MM.1S (cell line): ENCODE measurements at regions not wholly inside any gene's neighbourhood (a gene's known extent, or its start where the extent isn't known, plus 50 kb on each side); places are given as distances from the start of the nearest gene placed in this dataset.

Experiments used
- DNase-seq: peaks from one replicate; pipeline ENCODE4 v3.0.0-alpha.2; 2015
- H2AFZ ChIP-seq: fragments of 300-600 bp; sonication (generic); 2 replicates; pipeline ENCODE4 v1.6.0; 2016; ENCODE audit warnings: antibody characterized with exemption, low read length
- H3F3A ChIP-seq: fragments of 300-600 bp; sonication (generic); 2 replicates; pipeline ENCODE4 v1.6.1; 2016; ENCODE audit warnings: mild to moderate bottlenecking, antibody characterized with exemption, low read length, moderate library complexity, mixed read lengths; ENCODE audit not compliant: insufficient read depth
- H3K27ac ChIP-seq: fragments of 300-600 bp; sonication (generic); 2 replicates; pipeline ENCODE4 v1.5.1; 2016; ENCODE audit warnings: mild to moderate bottlenecking, low read length
- H3K27me3 ChIP-seq: fragments of 300-600 bp; sonication (generic); replicated peaks from 2 replicates; pipeline ENCODE4 v1.6.0; 2016; ENCODE audit warnings: low read length; ENCODE audit not compliant: insufficient read depth
- H3K36me3 ChIP-seq: fragments of 300-600 bp; sonication (generic); replicated peaks from 2 replicates; pipeline ENCODE4 v1.6.1; 2016; ENCODE audit warnings: mild to moderate bottlenecking, low read length, mixed read lengths; ENCODE audit not compliant: insufficient read depth
- H3K4me1 ChIP-seq: fragments of 300-600 bp; sonication (generic); 2 replicates; pipeline ENCODE4 v1.6.1; 2016; ENCODE audit warnings: low read length, mixed read lengths
- H3K4me2 ChIP-seq: fragments of 300-600 bp; sonication (generic); 2 replicates; pipeline ENCODE4 v1.6.0; 2016; ENCODE audit warnings: low read depth, low read length
- H3K4me3 ChIP-seq: fragments of 300-600 bp; sonication (generic); 2 replicates; pipeline ENCODE4 v1.5.1; 2016; ENCODE audit warnings: low read length, mixed read lengths
- H3K79me2 ChIP-seq: fragments of 300-600 bp; sonication (generic); 2 replicates; pipeline ENCODE4 v1.6.1; 2016; ENCODE audit warnings: mixed run types, low read length, mixed read lengths
- H3K9ac ChIP-seq: fragments of 300-600 bp; sonication (generic); 2 replicates; pipeline ENCODE4 v1.6.1; 2016; ENCODE audit warnings: low read length, mixed read lengths
- H3K9me2 ChIP-seq: fragments of 300-600 bp; sonication (generic); replicated peaks from 2 replicates; pipeline ENCODE4 v1.6.1; 2016; ENCODE audit warnings: mild to moderate bottlenecking, low read length, mixed read lengths; ENCODE audit not compliant: insufficient read depth
- H3K9me3 ChIP-seq: fragments of 300-600 bp; sonication (generic); replicated peaks from 2 replicates; pipeline ENCODE4 v1.6.1; 2016; ENCODE audit warnings: mild to moderate bottlenecking, low read length, mixed read lengths; ENCODE audit not compliant: insufficient read depth
- H4K20me1 ChIP-seq: fragments of 300-600 bp; sonication (generic); 2 replicates; pipeline ENCODE4 v1.6.1; 2016; ENCODE audit warnings: mild to moderate bottlenecking, low read length, moderate library complexity, mixed read lengths; ENCODE audit not compliant: insufficient read depth
- EZH2 ChIP-seq: fragments of 300-600 bp; sonication (generic); optimal IDR thresholded peaks from 2 replicates; pipeline ENCODE3; 2017; ENCODE audit warnings: low read depth, mild to moderate bottlenecking, antibody characterized with exemption, low read length, mixed read lengths
- EZH2phosphoT487 ChIP-seq: fragments of 300-600 bp; sonication (generic); IDR thresholded peaks from 2 replicates; pipeline ENCODE4 v1.6.1; 2018; ENCODE audit warnings: antibody characterized with exemption, low read length
- TF ChIP-seq, protein P1 (sequence below): fragments of 300-600 bp; sonication (generic); IDR thresholded peaks from 2 replicates; pipeline ENCODE4 v1.5.1; 2016; ENCODE audit warnings: antibody characterized with exemption, low read length, mixed read lengths

DNA sequence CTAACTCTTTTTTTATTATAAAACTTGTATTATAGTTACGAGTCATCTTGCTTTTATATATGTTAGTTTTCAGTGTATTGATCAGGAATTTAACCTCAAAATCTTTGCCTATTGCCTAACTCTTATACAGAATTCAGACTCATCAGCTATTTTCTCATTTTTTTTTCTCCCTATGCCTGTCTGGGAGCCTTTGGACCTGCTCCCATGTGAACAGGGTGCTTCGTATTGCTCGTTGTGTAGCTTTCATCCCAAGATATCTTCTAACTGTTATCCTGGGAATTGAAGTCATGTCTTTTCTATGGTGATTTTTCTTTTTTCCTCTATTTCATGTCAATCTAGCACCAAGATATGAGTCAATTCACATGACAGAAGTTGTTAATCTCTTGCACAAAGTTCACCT, 814.0 kb downstream of the SLC4A3 start:
- H3F3A ChIP-seq: no peaks in the 10 kb centered on the region
- DNase-seq: no peak
- no peaks in the 10 kb centered on the region for H3K4me1 ChIP-seq
- no peak overlapping the region for H3K4me3 ChIP-seq
- H3K27ac ChIP-seq: no peak overlapping the region
- H3K4me2 ChIP-seq: no peak overlapping the region
- H3K27me3 ChIP-seq: no peaks in the 10 kb centered on the region
- H3K9me3 ChIP-seq: no peaks in the 10 kb centered on the region
- no peak overlapping the region for H2AFZ ChIP-seq
- TF ChIP-seq EZH2: no peak
- TF ChIP-seq, protein P1, sequence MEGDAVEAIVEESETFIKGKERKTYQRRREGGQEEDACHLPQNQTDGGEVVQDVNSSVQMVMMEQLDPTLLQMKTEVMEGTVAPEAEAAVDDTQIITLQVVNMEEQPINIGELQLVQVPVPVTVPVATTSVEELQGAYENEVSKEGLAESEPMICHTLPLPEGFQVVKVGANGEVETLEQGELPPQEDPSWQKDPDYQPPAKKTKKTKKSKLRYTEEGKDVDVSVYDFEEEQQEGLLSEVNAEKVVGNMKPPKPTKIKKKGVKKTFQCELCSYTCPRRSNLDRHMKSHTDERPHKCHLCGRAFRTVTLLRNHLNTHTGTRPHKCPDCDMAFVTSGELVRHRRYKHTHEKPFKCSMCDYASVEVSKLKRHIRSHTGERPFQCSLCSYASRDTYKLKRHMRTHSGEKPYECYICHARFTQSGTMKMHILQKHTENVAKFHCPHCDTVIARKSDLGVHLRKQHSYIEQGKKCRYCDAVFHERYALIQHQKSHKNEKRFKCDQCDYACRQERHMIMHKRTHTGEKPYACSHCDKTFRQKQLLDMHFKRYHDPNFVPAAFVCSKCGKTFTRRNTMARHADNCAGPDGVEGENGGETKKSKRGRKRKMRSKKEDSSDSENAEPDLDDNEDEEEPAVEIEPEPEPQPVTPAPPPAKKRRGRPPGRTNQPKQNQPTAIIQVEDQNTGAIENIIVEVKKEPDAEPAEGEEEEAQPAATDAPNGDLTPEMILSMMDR: no peak
- TF ChIP-seq EZH2phosphoT487: no peak
- no peaks in the 10 kb centered on the region for H3K79me2 ChIP-seq
- H4K20me1 ChIP-seq: no peaks in the 10 kb centered on the region
- H3K9me2 ChIP-seq: no peaks in the 10 kb centered on the region
- no peaks in the 10 kb centered on the region for H3K36me3 ChIP-seq
- H3K9ac ChIP-seq: no peak overlapping the region

DNA sequence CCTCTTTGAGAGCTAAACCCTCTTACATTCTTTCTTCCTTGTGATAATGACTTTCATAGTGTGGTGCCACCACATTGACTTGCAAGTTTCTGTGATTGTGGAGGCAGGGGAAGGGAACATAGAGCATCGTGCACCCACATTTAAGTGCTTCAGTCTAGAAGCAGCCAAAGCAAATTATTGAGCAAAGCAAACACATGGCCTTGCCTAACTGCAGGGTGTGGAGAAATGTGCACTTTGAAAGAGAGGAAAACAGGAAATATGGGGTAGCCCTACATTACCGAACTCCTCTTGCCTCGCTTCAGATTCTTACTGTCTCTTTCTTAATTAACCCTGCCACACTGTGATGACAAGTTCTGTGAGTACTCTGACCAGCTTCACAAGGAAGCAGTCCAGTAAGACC, 814.6 kb downstream of the SLC4A3 start:
- Histone ChIP-seq H3K9ac (no peak overlapping the region), H3K4me2 (no peak overlapping the region), H3K27me3 (no peaks in the 10 kb centered on the region), H3F3A (no peaks in the 10 kb centered on the region), H3K9me2 (no peaks in the 10 kb centered on the region), H4K20me1 (no peaks in the 10 kb centered on the region), H3K79me2 (no peaks in the 10 kb centered on the region), H2AFZ (no peak overlapping the region), H3K36me3 (no peaks in the 10 kb centered on the region), H3K4me3 (no peak overlapping the region), H3K27ac (no peak overlapping the region), H3K9me3 (no peaks in the 10 kb centered on the region), H3K4me1 (no peaks in the 10 kb centered on the region)
- DNase-seq: no peak
- TF ChIP-seq EZH2: no peak
- TF ChIP-seq EZH2phosphoT487: no peak
- TF ChIP-seq, protein P1: no peak

DNA sequence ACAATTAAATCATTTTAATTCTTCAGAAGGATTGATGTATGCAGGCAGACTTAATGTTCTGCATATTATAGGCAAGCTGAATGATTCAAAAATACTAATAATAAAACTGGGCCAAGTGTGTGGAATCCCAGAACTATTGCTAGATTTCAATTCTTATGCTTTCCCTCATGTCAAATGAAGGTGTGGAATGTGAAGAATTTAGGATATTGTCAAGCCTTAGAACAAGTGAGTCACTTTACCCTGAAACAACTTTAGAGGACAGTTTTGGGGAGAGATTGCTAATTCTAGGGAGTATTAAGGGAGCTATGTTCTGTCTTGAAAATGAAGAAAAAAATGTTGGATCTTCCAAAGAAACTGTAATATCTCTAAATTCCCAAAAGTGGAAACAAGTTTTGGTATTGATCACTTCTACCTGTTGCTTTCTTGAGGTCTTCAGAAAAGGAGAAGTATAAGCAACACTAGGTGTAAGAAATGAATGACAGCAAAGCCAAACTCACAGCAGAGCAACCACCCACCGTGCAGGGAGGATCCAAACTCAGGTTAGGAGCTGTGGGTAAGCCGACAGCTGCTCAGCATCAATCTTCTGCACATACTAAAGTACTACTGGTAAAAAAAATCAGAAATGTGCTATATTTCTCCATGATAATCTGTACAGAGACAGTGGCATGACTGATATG, 818.1 kb downstream of the SLC4A3 start:
- H2AFZ ChIP-seq: no peak overlapping the region
- no peaks in the 10 kb centered on the region for H3K79me2 ChIP-seq
- no peaks in the 10 kb centered on the region for H4K20me1 ChIP-seq
- H3K9ac ChIP-seq: no peak overlapping the region
- H3K27me3 ChIP-seq: no peaks in the 10 kb centered on the region
- DNase-seq: no peak
- no peak overlapping the region for H3K4me2 ChIP-seq
- no peak overlapping the region for H3K4me3 ChIP-seq
- no peak overlapping the region for H3K27ac ChIP-seq
- H3F3A ChIP-seq: no peaks in the 10 kb centered on the region
- no peaks in the 10 kb centered on the region for H3K9me3 ChIP-seq
- no peaks in the 10 kb centered on the region for H3K9me2 ChIP-seq
- H3K36me3 ChIP-seq: no peaks in the 10 kb centered on the region
- H3K4me1 ChIP-seq: no peaks in the 10 kb centered on the region
- no peak for TF ChIP-seq EZH2
- TF ChIP-seq, protein P1: no peak
- TF ChIP-seq EZH2phosphoT487: no peak
